ENCODE measurements at regions not wholly inside any gene's neighbourhood (a gene's known extent, or its start where the extent isn't known, plus 50 kb on each side); places are given as distances from the start of the nearest gene placed in this dataset.

DNA sequence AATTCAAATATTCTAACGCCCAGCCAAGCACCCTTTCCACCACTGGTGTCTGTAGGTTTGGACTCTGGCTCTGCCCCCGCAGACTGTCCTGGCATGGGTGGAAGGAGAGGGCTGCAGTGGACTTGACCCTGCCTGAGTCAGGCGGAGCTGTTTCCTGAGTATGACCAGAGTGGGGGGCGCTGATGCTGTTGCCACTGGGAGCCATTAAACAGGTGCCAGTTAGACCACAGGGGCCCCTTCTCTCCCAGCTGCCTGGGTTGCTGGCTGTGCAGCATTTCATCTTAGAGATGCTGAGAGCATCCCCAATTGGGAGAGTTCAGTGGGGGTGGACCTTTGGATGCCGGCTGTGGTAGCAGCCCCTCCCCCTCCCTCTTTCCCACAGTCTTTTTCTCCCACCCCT lies 539.5 kb downstream of the MATN1 start:
- TF ChIP-seq POLR2A (IDR thresholded peaks at IDR 0.05) (no peak), EP300 (IDR thresholded peaks at IDR 0.05) (no peak)
- TF ChIP-seq, protein P1, sequence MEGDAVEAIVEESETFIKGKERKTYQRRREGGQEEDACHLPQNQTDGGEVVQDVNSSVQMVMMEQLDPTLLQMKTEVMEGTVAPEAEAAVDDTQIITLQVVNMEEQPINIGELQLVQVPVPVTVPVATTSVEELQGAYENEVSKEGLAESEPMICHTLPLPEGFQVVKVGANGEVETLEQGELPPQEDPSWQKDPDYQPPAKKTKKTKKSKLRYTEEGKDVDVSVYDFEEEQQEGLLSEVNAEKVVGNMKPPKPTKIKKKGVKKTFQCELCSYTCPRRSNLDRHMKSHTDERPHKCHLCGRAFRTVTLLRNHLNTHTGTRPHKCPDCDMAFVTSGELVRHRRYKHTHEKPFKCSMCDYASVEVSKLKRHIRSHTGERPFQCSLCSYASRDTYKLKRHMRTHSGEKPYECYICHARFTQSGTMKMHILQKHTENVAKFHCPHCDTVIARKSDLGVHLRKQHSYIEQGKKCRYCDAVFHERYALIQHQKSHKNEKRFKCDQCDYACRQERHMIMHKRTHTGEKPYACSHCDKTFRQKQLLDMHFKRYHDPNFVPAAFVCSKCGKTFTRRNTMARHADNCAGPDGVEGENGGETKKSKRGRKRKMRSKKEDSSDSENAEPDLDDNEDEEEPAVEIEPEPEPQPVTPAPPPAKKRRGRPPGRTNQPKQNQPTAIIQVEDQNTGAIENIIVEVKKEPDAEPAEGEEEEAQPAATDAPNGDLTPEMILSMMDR (IDR thresholded peaks at IDR 0.05) = no peak
